K562 (cell line): ENCODE measurements at regions not wholly inside any gene's neighbourhood (a gene's known extent, or its start where the extent isn't known, plus 50 kb on each side); places are given as distances from the start of the nearest gene placed in this dataset.

Source experiments
- FOS ChIP-seq: IDR thresholded peaks from 3 replicates; pipeline ENCODE4 v1.6.1; 2011; ENCODE audit not compliant: insufficient read length; ENCODE audit errors: extremely low read depth
- NR2C2 ChIP-seq, 2 experiments: fragments of 200-800 bp in 1 of 2; sonication (Bioruptor generic) in 1 of 2; sonication (generic) in 1 of 2; formaldehyde crosslinking in 1 of 2; IDR thresholded peaks; 2 replicates each; pipeline versions ENCODE4 v1.6.1 to v1.8.0; 2016 to 2022; ENCODE audit warnings: mild to moderate bottlenecking in 1 of 2, missing compliant biosample characterization in 1 of 2, missing genetic modification characterization in 1 of 2, missing genetic modification reagents in 1 of 2

DNA sequence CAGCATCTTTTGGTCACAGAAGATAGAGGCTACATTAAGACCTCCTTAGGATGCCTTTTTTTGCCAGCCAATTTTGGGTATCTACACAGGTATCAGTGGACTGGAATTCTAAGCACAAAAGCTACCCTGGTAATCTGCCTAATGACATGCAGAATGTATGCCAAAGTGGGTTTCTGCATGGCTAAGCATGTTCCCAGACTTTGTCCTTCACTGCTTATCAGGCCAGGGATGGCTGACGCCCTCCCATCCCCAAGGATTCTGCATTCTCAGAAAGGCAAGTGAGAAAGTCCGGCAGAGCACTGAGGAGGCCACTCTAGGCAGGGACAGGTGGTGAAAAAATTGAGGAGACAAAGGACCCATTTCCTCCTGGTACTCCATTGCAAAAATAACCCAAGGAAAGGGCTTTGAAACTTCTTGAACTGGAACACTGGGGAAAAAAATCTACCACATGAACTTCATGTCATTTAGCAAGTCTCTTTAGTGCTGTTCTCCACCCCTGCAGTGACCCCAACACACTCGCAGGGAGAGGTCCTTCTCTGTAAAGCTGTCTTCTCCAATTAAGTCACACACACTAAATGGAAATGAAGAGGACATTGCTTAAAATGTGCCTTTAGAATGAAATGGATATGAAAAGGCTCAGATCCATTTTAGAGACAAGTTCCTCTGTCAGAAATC lies 91.7 kb upstream of the MAX start:
- TF ChIP-seq NR2C2 (CRISPR knock-in tag; IDR thresholded peaks at IDR 0.05) (no peak), NR2C2 (tag; IDR thresholded peaks at IDR 0.05) (no peak), FOS (no peak)
